GM10248 (cell line): ENCODE measurements at regions not wholly inside any gene's neighbourhood (a gene's known extent, or its start where the extent isn't known, plus 50 kb on each side); places are given as distances from the start of the nearest gene placed in this dataset.

ENCODE experiments used
- CTCF ChIA-PET: fragments of 300-600 bp; sonication (Branson Sonifier 250); formaldehyde crosslinking; extraction: SDS; loops from one replicate; lab custom pipeline; 2021; ENCODE audit warnings: antibody characterized with exemption; lab: Yijun Ruan, JAX
- POLR2A ChIA-PET: fragments of 350-650 bp; sonication (Branson Sonifier 250); formaldehyde crosslinking; extraction: SDS; loops from one replicate; lab custom pipeline; 2020; ENCODE audit warnings: antibody characterized with exemption; lab: Yijun Ruan, JAX
- DNase-seq: peaks from one replicate; pipeline ENCODE4 v3.0.0; 2012; ENCODE audit errors: extremely low spot score
- TF ChIP-seq, protein P1 (sequence below): IDR thresholded peaks from 2 replicates; pipeline ENCODE4 v1.5.1; 2012; ENCODE audit warnings: mild to moderate bottlenecking, low read depth; ENCODE audit errors: extremely low read depth, missing control alignments, control extremely low read depth

DNA sequence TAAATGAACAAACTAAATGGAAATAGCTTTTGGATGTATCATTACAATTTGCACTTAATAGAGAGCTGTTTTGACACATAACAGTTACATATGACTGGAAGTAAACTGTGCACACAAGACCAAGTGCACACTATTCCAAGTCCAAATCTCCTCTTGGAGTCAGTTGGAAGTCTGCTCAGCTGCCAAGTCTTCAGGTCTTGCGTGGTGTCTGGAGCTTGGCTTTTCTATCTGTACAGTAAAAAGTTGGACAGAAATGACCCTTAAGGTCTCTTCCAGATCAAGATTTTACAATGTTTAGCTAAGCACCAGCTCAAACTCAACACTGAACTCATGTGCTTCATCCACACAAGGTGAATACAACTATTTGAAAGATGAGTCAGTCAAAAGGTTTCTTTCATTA lies 456.9 kb downstream of the RASEF start:
- TF ChIP-seq, protein P1, sequence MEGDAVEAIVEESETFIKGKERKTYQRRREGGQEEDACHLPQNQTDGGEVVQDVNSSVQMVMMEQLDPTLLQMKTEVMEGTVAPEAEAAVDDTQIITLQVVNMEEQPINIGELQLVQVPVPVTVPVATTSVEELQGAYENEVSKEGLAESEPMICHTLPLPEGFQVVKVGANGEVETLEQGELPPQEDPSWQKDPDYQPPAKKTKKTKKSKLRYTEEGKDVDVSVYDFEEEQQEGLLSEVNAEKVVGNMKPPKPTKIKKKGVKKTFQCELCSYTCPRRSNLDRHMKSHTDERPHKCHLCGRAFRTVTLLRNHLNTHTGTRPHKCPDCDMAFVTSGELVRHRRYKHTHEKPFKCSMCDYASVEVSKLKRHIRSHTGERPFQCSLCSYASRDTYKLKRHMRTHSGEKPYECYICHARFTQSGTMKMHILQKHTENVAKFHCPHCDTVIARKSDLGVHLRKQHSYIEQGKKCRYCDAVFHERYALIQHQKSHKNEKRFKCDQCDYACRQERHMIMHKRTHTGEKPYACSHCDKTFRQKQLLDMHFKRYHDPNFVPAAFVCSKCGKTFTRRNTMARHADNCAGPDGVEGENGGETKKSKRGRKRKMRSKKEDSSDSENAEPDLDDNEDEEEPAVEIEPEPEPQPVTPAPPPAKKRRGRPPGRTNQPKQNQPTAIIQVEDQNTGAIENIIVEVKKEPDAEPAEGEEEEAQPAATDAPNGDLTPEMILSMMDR = no peak
- no peak for DNase-seq
- ChIA-PET CTCF (interaction anchor here (0.8 to 2.5 kb wide), 9 partner anchors 8 to 481 kb away, joined by 3 to 10 read pairs (median 4); no protein-coding TSS in a partner anchor), POLR2A (no interaction called here)

DNA sequence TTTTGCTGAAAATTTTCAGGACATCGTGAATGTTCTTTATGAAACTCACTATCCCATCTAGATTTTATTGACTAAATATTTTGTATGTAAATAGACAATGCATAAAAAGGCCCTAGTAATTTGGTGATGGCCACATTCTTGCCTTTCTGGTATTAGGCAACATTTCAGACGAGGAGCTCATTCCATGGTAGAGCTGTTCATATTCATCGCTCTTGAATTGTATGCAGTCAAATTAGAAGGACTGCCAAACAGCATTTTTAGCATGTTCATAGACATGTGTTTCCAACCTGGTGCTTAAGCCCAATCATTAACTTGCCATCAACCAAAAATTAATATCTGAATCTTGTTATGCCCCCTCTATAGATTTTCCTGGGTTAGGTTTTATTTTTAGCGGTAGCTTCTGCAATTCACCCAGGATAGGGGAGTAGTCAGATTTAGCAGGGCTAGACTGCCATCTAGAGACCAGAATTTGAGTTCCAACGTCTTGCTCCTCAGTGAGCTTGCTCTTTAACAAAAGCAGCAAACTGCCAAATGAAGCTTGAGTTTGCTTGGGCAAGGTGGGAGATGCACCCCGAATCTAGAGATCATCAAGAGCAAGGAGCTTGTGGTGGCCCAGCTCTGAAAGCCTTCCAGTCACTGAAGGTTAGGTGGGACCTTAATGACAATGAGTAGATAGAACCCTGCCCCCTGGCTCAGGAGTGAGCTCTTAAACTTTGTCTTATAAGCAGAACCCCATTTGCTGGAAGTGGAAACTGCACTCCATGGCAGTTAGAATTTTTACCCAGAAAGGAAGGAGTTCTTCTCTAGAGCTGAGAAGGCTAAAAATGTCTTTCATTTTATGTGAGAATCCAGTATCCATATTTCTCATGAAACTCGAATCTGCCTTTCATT lies 456.2 kb downstream of the RASEF start:
- ChIA-PET CTCF (interaction anchor here (0.7 to 2.5 kb wide), 14 partner anchors 8 to 481 kb away, joined by 3 to 10 read pairs (median 4); no protein-coding TSS in a partner anchor), POLR2A (no interaction called here)
- TF ChIP-seq, protein P1 = peak; percentile 23
- peak; percentile 8 for DNase-seq

DNA sequence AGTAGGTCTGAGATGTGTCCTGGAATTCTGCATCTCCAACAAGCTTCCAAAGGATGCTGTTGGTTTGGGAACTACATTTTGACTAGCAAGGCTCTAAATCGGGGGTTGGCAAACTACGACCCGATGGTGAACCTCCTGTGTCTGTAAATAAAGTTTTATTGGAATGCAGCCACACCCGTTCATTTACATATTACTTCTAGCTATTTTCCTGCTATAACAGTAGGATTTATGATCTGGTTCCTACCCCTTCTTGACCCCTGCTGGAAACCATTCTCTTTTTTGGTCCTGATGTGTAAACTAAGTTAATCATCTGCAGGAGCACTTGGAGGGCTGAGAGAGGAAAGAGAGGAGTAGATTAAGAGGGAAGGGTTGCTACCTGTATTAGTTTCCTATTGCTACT lies 454.5 kb downstream of the RASEF start:
- DNase-seq = no peak
- CTCF ChIA-PET = interaction anchor here (1.0 to 2.5 kb wide), 3 partner anchors 9 to 24 kb away, joined by 3 to 10 read pairs (median 4); no protein-coding TSS in a partner anchor
- POLR2A ChIA-PET = no interaction called here
- TF ChIP-seq, protein P1 = no peak

DNA sequence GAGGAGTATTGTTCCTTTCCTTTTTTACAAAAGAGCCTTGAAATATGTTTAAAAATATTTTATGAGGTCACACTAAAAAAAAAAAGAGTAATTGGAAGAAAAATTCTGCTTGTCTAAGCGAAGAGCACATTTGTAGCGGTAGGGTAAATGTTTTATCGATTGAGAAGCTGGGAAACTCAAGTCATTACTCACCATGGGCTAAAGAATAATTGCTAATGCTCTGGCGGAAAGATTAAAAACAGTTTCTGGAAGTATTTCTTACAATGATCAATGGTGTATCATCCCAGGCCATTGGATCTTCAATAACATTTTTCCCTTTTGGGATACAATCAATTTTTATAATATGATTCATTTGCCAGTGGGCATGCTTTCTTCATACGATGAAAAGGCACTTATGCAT lies 450.0 kb downstream of the RASEF start:
- ChIA-PET POLR2A (no interaction called here), CTCF (interaction anchor here (1.0 kb wide), 1 partner anchor 14 kb away, joined by 3 read pairs; no protein-coding TSS in a partner anchor)
- no peak for DNase-seq
- TF ChIP-seq, protein P1 = no peak

DNA sequence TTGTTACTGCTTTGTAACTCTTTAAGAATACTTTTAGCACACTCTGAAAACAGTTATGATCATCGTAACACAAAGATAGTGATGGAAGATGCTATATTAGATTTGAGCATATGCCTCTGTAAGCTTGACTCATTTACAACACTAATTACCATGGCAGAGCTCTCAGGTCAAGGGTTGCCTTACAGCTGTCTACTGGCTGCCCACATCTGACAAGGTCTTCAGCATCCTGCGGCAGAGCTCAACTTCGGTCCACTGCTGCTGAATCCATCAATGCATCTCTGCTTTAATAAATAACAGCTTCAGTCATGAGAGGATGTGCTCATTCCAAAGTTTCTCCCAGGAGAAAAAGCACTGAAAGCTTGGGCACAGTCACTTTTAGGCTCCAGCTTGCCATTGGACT lies 449.4 kb downstream of the RASEF start:
- ChIA-PET POLR2A (no interaction called here), CTCF (interaction anchor here (1.0 kb wide), 1 partner anchor 15 kb away, joined by 3 read pairs; no protein-coding TSS in a partner anchor)
- TF ChIP-seq, protein P1 = no peak
- DNase-seq = no peak

DNA sequence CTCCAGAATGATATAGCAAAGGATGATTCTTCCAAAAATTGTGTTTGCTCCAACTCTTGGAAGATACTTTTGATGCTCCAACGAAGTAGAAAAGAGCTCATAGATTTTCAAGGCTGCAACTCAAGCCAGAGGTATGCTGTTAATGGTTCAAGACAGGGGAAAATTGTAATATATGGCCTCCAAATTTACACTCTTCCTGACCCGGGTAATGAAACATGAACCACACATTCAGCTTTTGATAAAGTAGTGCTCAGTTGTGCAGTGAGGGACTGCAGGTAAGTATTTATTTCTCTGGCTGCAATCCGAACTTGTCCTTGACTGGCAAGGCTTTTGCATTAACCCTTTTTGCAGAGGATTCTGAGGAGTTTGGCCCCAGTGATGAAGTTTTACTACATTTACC lies 446.4 kb downstream of the RASEF start:
- DNase-seq = no peak
- ChIA-PET CTCF (interaction anchor here (2.8 kb wide), 1 partner anchor 9 kb away, joined by 10 read pairs; no protein-coding TSS in a partner anchor), POLR2A (no interaction called here)
- TF ChIP-seq, protein P1 = no peak
